ENCODE measurements at regions not wholly inside any gene's neighbourhood (a gene's known extent, or its start where the extent isn't known, plus 50 kb on each side); places are given as distances from the start of the nearest gene placed in this dataset.

DNA sequence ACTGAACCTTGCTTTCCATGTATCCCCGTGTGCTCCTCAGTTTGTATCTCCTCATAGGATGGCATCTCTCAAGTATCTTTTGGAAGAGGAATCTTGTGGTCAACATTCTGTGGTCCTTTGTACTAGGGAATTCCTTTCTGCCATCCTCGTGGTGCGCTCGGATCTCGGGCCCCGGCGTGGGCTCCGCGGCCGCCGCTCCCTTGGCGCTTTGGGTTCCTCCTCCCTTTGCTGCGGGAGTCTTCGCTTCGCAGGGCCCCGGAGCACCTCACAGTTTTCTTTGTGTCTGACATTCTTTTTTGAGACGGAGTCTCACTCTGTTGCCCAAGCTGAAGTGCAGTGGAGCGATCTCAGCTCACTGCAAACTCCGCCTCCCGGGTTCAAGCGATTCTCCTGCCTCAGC, 264.7 kb downstream of the IRS2 start:
- no peak for DNase-seq (ENCODE audit: low spot score)

DNA sequence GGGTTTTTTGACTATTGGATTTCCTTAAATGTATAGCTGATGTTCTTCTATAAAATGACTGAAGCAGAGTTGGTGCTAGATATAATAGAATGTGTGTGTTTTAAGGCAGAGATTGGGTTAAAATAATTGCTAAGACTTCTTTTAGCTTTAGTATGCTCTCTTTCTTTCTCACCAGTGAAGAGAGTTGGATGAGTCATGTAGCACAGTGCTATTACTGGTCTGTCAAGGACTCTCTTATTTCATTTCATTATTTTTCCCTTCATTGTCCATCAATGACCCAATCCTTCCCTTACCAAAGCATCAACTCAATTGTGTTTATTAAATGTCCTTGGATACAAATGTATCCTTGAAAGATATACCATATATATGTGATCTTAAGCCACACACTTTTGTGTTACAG, 268.9 kb downstream of the IRS2 start:
- no peak for DNase-seq (ENCODE audit: low spot score)

DNA sequence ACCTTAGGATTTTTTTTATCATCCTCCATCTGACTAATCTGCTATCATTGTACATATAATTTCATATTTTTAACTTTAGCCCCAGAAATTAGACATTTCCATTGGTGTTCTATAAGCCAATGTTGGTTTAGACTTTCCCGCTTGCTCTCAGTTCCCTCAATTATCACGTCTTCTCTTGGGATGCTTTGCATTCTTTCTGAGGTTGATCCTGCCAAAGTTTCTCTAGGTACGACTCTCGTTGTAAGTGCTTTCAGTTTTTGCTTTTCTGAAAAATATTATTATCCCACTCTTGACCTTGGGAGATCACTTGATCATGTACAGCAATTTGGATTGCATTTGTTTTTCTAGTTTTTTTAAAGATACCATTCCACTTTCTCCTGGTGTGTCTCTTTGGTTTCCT, 270.2 kb downstream of the IRS2 start:
- DNase-seq (ENCODE audit: low spot score), result no peak

DNA sequence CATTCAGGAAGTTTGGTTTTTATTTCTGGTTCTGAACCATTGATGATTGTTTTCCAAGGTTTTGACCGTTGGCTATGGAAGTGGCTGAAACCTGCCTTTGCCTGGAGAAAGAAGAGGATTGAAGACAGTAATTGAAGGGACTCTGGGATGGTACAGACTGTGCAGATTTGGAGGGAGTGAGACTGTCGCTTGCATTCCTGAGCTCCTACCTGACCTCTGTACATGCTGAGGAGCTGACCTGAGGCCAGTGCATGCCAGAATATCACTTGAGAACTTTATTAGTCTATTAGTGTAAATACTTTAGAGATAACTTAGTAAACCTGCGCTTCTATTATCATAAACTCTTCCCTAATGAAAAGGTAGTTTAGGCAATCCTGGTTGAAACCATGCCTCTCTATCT, 276.4 kb downstream of the IRS2 start:
- no peak for DNase-seq (ENCODE audit: low spot score)

DNA sequence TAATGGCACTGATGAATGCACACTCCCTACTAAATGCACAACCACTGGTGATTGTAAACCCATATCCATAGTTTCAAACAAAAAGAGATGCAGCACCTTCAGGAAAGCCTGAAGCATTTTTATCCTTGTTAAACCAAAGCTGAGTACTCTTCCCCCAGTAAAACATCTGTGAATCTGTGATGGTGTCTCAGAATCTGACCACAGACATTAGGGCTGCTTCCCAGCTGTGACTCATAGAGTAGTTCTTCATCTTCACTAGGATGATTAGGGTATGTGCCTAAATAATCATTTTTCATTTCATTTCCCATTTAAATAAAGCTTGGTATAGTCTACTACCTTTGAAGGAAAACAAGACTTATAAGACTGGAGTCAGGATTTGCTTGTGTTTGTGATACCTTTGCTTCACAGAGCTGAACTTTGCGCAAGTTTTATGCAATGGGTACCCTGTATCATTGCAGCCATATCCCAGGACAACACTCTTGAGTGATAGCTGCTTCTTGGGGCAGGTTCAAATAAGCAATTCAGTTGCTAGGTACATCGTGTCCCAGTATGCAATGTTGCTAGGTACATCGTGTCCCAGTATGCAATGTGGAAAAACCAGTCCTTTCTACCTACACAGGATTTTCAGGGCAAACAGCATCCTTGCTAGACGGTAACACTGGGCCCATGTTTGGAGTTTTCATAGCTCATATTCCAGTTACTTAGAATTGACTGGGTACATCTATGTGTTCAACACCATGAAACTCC, 277.1 kb downstream of the IRS2 start:
- no peak for DNase-seq (ENCODE audit: low spot score)

DNA sequence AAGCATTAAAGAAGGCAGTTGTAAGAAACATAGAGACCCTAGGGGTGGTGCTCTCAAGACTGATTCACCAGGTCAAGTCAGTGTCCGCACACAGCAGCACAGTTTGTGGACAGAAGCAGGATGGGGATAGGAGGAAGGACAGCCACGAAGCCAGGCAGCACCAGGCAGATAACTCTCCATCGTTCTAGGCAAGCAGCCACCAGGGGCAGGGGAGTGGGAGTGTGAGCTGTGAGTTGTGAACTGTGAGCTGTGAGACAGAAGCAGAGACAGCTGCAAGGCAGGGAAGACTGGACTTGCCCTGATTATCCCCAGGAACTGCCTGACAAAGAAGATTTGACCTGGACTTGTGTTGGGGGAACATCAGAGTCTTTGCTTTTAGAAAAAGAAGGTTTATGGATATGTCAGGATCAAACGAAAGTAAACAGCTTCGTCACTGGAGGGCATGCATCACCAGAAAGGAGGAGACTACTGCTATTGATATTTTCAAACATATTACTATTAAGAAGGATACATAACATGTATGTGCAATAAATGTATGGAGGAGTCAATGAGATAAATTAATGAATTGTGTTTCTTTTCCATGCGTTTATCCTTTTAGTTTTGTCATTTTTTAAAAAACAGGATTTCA, 286.1 kb downstream of the IRS2 start:
- DNase-seq (ENCODE audit: low spot score), result peak; percentile 61

DNA sequence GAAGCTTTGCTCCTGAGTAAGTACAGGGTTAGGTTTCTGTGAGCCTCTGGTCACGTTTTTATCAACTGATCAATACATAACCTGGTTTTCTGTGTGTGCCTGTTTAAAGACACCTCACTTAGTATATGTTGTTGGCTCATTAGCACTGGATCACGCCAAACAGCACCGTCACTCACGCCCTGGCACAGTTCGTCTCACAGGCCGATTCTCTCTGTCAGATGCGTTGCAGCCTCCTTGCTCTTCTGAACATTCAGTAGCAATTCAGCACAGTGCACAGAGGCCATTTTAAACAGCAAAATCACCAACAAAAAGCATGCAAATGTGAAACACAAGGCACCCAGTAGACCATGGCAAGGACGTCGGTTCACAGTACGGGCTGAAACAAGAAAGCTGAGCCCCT, 288.5 kb downstream of the IRS2 start:
- peak; percentile 23 for DNase-seq (ENCODE audit: low spot score)

DNA sequence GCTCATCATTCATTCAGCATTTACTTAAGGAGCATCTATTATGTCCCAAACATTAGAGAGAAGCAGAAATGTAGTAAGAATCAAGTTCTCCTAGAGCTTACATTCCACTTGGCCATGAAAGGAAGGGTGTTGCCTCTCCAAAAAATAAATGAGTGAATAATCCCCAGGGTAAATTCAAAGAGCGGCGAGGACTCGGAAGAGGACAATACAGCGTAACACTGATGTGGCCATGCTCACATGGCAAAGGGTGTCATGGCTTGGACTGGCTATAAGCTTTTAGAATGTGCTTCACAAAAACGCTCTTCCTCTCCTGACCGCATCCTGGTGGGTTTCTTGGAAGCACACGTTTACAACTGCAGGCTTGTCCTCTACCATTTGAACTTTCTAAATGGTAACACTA, 290.2 kb downstream of the IRS2 start:
- DNase-seq (ENCODE audit: low spot score), result no peak

DNA sequence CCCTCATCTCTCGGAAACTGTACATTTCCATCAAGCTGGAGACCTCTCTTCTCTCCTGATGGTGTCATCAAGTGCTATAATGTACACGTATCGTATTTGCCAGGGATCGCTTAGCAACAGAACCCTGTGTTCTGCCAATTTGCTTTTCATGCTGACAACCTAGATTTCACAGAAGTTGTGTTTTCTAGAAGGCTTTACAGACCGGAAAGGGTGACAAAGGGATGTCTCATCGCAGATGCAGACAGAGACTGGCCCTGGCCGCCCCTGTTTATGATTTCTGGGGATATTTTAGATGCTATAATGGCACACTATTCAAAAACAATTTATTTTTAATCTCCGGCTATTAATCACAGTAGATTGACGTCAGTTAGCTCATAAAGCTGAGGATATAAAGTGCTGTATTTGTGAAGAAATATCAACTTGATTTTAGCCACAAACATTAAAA, 291.4 kb downstream of the IRS2 start:
- peak; percentile 18 for DNase-seq (ENCODE audit: low spot score)

DNA sequence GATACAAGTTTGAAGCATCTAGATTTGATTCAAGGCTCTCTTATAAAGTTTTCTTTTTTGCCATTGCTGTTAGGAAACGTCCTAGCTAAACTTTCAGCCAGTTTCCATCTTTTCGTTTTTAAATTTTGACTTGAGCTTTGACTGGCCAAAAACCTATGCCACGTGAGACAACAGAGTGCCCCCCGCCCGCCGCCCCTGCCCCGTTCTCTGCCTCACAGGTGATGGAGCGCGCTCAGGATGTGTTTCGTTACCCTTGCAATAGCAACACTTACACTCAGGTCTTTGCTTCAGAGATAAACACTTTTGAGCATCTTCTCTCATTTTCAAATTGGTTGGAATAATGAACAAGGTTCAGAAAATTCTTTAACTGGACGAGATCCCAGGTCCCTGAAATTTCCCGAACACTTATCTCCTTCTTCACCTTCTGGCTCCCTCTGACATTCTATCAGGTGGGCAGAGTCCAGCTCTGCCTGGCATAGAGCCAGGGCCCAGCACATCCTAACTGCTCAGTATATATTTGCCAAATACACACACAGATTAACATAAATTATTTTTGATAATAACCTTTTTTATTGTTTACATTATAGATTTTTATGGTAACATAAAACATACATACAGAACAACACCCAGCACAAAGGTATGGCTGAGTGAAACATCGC, 301.1 kb downstream of the IRS2 start:
- no peak for DNase-seq (ENCODE audit: low spot score)

DNA sequence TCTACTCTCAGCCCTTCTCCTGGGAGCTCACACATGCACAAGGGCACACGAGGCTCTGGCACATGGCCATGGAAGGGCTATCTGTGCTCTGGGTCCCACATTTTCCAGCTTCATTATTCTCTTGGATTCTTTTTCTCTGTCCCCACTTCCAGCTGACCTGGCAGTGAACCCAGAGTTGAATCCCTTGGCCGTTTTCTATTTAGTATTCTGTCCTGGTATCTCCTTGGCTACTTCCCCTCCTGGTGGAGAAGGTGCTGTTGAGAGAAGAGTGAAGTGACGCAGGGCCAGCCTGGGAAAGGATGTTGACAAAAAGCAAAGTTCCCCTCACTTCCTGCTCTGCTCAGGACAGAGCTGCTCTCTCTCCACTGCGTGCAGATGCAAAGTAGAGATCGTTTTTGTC, 303.1 kb downstream of the IRS2 start:
- DNase-seq (ENCODE audit: low spot score), result no peak

DNA sequence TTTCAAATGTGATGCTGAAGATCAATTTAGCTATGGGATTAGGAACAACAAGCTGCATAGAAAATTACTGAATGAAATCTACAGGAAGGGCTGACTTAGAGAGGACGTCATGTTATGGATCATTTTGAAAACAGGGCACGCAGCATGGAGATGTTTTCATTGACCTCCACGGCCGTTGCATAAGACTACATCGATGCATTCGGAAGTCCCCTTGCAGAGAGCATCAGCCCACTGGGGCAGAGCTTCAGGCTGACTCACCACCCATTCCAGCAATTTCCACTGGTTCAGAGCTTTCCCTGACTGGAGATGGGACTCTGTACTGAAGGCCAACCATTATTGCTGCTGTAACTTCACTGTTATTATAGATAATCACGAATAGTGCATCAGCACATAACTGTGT, 305.3 kb downstream of the IRS2 start:
- no peak for DNase-seq (ENCODE audit: low spot score)

DNA sequence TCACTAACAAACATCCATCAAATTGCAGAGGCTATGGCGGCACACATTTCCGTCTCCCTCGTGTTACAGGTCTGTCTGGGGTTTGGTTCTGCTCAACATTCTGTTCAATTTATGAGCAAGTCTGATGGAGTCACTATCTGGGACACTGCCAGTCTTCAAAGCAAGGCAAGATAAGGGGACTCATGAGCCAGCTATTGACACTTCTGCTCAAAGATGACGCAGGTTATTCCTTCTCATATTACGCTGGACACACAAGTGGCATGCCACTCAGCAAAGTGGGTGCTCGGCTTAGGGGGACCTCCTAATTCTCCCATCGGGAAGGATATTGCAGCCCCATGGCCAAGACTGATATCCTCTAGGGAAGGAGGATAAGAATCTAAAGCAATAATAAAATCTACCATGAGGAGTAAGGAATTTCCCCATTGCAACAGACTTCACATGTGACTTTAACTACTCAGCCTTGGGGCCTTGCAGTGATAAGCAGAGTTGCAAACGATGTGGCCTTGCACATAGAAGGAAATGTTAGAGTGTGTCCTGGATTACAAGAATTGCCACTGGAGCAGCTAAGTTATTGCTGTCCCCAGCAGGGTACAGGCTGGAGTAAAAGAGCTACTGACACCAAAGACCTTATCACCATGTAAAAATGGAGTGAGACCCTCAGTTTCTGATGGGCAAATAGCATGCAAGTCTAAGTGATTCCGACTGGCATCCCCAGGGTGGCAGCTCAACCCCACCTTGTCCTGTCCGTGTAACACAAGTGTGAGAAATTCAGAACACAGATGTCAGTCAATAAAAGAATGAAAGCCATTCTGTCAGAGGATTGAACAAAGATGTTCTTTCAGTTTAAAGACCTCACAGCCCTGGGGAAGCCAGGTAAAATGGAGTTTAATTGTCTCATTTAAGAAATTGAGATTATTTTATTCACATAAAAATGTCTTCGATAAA, 306.1 kb downstream of the IRS2 start:
- DNase-seq (ENCODE audit: low spot score), result no peak

DNA sequence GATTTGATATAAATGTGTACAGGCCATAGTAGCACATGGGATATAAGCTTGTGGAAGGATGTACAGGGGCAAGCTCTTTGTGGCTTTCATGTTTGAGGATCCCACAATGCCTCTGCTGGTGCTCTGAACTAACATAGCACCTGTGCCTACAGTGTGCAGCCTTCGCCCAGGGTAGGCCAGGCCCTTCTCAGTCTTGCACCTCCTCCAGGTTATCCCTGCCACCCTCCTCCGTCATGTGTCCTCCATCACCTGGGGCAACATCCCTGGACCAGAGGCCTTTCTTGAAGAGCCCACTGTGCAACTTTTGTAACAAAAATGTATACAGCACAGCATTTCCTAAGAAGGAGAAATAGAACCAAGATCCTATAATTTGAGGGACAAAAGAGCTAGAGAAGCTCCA, 306.8 kb downstream of the IRS2 start:
- no peak for DNase-seq (ENCODE audit: low spot score)

DNA sequence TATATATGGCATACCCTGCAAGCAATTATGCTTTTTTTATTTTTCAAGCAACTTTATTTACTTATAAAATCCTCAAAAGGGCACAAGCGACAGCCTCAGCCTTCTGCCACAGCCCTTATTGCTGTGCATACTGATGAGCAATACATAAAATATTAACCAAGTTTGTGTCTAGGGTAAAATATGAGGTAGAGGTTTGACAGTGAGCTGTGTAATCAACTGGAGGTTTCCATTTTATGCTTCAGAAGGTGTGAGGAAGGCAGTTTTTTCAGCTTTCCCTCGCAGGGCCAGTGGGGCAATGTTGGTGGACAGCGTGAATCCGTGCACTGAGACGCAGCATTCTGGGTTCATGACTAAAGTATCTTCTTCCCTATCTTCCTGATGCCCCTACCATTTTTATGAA, 310.4 kb downstream of the IRS2 start:
- DNase-seq (ENCODE audit: low spot score), result no peak

DNA sequence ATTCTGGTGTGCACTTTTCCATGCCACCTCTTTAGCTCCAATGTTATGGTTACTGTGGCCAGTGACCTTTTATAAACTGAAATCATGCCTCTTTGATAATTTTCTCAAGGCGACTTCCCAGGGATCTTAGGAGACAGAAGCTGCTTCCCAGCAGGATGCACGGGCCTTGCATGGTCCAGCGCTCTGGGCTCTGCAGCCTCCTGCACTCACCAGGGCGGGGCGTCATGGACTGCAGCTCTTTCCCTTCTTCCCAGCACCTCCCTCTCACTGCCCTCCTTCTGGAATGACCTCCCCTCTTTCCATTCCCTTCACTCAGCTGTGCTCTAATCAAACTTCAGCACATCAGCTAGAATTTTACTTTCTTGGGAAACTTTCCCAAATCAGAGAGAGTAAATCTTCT, 318.3 kb downstream of the IRS2 start:
- no peak for DNase-seq (ENCODE audit: low spot score)

DNA sequence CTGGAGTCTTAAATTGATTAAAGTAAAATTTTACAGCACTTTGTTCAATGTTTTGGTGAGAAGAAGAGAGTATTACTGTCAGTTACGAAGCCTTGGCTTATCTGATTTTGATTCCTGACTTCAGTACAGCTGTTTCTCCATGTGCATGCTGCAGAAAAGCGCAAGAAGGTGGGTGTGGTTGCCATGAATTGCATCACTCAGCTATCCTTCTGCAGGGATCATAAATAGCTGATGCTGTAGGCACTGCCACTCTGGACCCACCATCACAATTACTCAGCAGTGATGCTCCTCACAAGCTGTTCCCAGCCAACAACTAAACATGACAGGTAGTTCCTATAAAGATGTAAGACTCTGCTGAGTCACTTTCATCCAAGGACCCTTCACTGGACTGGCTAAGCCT, 321.2 kb downstream of the IRS2 start:
- DNase-seq (ENCODE audit: low spot score), result no peak

DNA sequence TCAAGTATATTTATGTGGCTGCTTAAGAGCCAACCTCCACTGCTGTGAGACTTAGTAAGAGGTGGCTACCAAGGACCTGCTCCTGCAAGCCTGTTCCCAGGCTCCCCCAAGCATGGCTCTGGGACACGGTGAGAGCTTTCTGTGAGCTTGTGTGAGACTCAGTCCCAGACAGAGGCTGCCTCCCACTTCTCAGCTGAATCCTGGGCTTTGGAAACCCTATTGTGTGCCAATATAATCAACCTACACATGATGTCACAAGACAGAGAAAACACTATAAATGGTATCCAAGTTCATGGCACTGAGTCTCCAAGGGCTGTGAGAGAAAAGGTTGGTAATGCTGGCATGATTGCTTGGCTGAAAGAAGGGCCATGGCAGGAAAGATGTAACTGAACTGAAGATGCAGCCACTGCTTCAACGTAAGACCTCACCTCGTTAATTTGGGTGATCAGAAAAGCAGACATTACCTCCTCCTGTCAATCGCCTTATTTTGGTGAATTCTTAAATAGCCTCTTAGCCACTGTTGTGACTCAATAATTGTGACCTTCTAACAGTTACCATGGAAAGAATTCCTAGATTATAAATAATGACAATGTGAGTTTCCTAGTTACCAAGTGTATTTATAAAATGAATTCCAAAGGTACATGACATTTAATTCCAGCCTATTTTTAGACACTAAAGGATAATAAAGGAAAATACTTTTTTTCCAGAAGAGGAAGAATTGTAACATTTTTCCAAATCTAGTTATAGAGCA, 332.0 kb downstream of the IRS2 start:
- DNase-seq (ENCODE audit: low spot score), result no peak

DNA sequence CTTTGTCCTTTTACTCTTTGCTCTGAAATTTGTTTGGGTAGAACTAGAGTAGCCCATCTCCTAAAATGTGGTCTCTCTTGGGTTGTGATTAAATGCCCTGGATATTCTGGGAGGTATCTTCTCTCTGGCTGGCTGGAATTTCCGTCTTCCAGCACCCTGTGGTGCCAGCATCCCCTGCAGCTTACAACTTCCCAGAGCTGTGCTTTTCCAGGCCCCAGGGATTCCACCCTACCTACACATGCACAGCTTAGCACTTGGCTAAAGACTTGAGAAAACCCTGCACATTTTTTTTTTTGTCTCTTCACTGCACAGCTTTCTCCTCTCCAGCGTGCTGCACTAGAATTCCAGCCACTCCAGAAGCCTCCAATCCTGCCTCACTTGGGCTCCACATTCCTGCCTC, 334.7 kb downstream of the IRS2 start:
- no peak for DNase-seq (ENCODE audit: low spot score)

DNA sequence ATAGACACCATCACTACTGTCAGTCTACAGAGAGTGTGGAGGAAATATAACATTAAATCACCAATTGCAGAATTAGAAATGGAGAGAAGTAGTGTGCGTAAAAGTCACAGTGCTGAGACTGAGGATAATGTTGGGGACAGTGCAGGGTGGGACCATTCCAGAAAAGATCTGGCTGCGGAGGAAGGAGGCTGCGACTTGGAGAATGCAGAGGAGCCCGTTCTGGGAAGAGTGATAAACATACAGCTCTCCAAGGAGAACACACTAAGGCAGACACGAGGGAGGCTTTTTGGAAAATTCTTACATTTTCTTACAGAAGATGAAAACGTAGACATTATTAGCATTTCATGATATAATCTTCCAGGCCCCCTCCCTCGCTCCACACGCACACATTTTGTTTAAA, 337.8 kb downstream of the IRS2 start:
- no peak for DNase-seq (ENCODE audit: low spot score)

DNA sequence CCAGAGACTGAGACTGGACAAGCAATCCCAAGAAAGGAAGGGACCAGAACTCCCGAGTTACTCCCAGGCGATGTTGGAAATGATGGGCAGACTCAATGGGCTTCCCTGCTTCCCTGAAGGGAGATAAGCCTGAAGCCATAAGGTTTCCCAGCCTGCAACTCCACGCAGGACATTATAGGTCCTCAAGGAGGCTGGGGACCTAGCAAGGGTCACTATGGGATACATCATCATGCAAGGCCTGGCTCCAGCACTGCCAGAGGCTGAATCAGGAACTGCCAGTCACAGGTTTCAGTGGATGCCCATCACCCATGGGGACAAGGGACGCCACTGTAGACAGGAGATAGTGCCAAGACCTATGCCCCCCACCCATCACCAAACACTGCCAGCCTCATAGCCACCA, 338.7 kb downstream of the IRS2 start:
- DNase-seq (ENCODE audit: low spot score), result no peak

All from SK-N-DZ (cell line).